ENCODE measurements at regions not wholly inside any gene's neighbourhood (a gene's known extent, or its start where the extent isn't known, plus 50 kb on each side); places are given as distances from the start of the nearest gene placed in this dataset.

DNA sequence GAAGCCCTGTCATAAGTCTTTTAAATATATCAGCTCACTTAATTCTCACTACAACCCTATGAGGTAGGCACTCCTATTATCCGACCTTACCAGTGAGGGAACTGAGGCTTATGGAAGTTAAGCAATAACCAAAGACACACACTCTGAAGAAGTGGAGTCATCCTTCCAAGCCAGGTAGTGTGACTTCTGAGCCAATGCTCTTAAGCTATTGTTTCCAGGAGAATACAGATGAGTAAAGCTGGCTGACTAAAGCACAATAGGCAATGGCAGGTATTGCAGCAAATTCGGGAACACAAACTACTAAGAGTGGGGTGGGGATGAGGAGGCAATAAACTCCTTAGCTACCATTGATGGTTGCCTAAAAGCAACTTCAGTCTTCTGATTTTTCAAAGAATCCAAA lies 81.8 kb upstream of the KIT start:
- TF ChIP-seq, protein P1, sequence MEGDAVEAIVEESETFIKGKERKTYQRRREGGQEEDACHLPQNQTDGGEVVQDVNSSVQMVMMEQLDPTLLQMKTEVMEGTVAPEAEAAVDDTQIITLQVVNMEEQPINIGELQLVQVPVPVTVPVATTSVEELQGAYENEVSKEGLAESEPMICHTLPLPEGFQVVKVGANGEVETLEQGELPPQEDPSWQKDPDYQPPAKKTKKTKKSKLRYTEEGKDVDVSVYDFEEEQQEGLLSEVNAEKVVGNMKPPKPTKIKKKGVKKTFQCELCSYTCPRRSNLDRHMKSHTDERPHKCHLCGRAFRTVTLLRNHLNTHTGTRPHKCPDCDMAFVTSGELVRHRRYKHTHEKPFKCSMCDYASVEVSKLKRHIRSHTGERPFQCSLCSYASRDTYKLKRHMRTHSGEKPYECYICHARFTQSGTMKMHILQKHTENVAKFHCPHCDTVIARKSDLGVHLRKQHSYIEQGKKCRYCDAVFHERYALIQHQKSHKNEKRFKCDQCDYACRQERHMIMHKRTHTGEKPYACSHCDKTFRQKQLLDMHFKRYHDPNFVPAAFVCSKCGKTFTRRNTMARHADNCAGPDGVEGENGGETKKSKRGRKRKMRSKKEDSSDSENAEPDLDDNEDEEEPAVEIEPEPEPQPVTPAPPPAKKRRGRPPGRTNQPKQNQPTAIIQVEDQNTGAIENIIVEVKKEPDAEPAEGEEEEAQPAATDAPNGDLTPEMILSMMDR (IDR thresholded peaks at IDR 0.05; ENCODE audit: low read length): no peak
- TF ChIP-seq EZH2 (optimal IDR thresholded peaks at IDR 0.05; ENCODE audit: low read depth, low read length): no peak
